ENCODE measurements at regions not wholly inside any gene's neighbourhood (a gene's known extent, or its start where the extent isn't known, plus 50 kb on each side); places are given as distances from the start of the nearest gene placed in this dataset.
"Not testable (repeated sequence)": the region's sequence is repeated elsewhere in the genome, so short reads cannot be mapped to it uniquely, and the experiment has no call there.

DNA sequence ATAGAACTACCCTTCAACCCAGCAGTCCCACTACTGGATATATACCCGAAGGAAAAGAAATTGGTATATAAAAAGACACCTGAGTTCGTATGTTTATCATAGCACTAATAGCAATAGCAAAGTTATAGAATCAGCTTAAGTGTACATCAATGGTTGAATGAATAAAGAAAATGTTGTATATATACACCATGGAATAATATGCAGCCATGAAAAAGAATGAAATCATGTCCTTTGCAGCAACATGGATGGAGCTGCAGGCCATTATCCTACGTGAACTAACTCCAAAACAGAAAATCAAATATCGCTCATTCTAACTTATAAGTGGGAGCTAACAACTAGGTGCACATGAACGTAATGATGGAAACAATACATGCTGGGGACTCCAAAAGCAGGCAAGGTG lies 143.5 kb upstream of the GK2 start:
- DNase-seq (ENCODE audit: low read depth, low spot score) = no peak

DNA sequence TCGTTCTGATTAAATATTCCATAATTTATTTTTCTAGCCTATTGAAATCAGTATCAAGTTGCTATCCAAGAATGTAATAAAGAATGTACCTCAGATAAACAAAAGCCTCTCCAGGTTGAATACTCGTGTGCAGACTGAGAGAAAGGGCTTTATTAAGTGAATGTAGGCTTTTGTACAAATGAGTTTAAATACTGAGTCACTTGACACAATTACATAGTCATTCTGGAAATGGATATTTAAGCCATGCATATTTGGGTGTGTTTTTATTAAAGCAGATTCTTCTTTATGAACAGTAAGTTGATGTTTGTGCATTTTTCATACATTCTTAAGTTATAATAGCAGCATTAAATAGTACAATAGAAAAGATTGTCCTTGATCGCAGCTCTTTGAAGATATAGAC lies 139.8 kb upstream of the GK2 start:
- no peak for DNase-seq (ENCODE audit: low read depth, low spot score)

DNA sequence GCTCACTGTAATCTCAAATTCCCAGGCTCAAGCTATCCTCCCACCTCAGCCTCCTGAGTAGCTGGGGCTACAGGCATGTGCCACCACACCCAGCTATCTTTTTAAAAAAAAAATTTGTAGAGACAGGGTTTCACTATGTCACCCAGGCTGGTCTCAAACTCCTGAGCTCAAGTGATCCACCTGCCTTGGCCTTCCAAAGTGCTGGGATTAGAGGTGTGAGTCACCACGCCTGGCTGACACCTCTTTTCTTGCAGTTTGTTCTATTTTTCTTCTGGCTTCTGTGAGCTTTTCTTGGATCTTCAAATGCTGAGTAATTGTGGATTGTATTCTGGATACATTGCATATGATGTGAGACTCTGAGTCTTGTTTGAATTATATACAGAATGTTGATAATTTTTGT lies 137.3 kb upstream of the GK2 start:
- not testable (repeated sequence) for DNase-seq (ENCODE audit: low read depth, low spot score)

DNA sequence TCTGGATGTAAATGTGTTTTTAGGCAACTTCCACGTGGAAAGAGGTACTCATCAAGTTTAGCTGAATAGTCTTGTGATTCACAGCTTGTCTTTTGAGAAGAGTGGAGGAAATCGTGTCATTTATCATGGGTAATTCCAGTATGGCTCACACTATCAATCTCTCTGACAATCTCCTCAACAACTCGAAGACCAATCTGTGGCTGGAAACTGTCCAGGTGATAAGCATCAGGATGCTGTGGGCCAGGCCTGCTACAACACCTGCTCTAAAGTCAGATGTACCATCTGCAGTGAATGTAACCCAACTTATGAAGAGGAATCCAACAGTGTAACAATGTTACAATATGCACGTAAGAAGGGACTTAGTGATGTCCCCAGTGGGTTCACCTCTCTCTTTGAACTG lies 132.1 kb upstream of the GK2 start:
- DNase-seq (ENCODE audit: low read depth, low spot score) = no peak

DNA sequence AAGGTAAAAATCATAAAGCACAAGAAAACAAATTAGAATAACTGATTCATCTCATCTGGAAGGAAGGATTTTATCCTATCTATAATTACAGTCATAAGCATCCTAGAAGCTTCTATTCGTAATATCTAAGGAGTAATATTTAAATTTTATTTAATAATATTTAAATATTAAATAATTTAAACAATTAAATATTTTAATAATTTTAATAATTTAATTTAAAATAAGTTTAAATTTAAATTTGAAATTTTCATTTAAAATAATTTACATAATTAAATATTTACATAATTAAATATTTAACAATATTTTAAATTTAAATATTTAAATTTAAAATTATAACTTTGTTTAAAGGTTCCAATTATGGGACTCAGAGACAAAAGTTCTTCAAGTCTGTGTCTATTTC lies 127.5 kb upstream of the GK2 start:
- no peak for DNase-seq (ENCODE audit: low read depth, low spot score)

DNA sequence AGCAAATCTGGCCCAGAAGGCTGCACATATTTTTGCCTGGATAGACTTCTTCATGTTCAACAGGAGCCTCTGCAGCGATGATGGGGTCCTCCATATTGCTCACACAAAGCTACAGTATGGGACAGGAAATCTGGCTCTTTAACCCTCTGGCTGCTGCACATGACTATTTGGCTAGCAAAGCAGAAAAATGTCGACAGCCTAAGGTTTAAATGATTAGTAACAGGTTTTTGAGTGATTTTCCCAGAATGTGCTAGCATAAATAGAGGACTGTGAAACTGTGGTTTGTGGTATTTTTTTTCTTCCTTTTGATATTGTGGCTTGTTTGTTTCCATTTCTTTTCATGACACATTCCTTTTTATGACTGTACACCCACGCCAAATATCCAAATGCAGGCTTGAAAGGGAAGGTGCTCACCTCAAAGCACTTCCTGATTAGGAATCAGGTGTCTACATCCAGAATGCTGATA lies 120.2 kb upstream of the GK2 start:
- no peak for DNase-seq (ENCODE audit: low read depth, low spot score)

DNA sequence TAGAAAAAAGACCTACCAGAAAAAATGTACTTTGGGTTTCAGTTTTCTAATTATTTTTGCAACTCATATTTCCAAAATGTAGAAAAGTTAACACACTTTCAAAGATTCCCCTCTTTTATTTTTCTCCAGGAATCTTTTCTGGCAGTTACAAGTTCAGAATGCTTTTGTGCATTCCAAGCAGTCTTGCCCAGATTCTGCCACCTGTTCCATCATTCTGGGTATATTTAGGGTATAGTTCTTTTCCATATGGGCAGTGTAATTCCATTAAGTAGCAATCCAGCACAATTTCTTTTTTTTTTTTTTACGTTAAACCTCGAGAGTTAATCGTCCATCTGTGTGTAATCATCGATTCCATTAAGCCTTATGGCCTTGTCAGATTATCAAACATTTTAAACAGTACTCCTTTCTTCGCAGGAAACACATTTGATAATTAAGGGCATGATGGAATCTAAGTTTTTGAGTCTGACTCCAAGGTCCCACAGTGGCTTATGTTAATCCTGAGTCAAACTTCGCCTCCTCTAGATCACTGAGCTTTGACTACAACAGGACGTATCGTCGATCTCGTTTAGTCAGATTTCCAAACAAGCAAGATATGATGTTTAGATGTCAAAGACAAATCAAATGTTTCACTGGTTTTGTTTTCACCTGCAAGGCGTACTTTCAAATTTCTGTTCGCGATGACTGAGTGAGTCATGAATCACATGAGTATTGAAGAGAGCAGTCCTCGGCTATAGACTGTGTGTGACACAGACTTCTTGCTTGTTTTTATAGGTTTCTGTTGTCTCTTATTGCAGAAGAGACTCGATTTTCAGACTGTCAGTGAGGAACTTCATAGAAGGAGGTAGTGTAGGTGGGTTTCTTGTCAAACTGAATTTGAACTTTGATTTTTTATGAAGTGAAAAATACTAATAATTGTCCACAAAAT lies 118.9 kb upstream of the GK2 start:
- DNase-seq (ENCODE audit: low read depth, low spot score) = no peak

DNA sequence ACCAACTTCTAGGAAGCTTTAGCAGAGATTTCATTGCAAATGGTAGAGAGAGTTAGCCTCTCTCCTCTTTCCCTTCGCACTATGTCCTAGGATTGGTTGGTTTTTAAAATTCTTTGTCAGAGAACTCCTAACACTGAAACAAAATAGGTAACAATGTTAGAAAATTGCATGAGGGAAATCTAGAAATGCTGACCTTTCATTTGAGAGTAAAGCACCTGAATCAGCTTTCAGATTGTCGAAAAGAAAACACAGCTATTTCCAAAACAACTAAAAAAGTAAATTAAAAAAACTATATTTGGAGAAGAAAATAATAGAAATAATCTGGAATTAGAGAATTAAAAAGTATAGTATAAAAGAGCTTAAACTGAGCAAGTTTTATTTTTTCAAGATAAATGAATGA lies 108.1 kb upstream of the GK2 start:
- no peak for DNase-seq (ENCODE audit: low read depth, low spot score)

DNA sequence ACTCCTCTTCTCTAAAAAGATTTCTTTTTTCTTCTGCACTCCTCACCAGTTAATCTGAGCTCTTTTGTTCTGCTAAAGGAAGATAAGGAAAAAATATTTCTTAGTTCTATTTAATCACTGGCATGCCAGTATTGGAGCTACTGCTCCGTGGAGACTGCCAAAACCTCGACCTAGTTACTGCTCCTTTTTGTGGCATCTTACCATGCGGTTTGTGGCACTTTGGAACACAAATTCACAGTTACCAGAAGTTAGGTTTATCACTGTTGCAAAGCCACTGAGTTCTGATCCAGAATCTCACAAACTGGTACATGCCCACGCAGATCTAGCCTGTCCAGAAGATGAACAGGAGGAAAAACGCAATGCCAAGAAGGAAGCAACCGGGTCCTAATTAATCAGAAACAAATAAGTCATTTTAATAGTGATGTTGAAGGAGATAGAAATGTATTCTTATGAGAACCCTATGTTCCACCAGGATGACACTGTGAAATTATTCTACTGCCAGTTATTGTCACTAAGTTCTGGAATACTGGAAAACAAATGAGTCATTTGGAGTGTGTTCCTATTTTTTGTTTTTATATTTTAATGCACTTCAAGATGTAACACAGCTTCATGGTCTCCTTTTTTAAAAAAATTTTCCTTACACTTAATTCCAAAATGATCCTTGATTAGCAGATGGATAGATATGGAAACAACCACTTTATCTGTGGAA lies 106.7 kb upstream of the GK2 start:
- no peak for DNase-seq (ENCODE audit: low read depth, low spot score)

DNA sequence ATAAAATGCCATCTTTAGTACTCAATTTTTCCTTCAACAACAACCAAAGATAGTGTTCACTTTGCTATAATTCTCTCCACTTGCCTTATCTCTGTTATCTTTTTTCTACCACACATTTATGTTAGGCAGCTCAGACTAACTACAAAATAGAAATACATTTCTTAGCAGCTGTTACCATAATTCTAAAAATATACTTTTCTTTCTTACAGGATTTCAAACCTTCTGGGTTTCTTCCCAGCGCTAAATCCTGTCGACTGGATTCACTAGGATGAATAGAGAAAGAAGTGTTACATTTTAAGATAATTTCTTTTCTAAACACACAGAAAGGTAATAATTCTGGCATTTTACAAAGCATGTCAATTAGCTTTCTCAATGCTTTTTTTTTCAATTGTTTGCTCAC lies 105.5 kb upstream of the GK2 start:
- DNase-seq (ENCODE audit: low read depth, low spot score) = no peak

DNA sequence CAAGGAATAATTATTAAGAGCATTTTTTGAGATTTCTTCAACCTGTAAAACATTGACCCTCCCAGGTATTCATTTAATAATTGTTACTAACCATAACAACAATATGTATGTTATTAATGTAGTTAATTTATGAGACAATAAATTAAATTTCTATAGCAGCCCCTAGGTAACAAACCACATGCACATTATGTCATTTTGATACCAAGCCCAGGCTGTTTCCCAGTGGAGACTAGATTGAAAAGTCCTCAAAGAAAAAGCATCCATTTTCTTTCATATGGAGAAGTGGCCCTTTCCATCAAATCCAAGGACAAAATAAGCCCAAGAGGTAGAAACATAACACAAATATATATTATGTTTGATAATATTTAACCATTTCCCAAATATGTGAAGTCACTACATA lies 104.3 kb upstream of the GK2 start:
- DNase-seq (ENCODE audit: low read depth, low spot score) = no peak

DNA sequence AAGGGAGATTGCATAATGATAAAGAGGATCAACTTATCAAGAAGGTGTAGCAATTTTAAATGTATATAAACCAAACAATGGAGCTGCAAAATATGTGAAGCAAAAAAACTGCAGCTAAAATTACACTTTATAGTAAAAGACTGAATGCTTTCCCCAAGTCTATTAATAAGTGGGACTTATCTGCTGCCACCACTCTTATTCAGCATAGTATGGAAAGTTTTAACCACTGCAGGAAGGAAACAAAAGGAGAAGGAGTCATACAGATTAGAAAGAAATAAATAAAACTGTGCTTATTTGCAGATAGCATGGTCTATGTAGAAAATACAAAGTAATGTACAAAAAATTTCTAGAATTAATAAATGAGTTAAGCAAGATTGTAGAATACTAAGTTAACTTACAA lies 94.1 kb upstream of the GK2 start:
- DNase-seq (ENCODE audit: low read depth, low spot score) = no peak

DNA sequence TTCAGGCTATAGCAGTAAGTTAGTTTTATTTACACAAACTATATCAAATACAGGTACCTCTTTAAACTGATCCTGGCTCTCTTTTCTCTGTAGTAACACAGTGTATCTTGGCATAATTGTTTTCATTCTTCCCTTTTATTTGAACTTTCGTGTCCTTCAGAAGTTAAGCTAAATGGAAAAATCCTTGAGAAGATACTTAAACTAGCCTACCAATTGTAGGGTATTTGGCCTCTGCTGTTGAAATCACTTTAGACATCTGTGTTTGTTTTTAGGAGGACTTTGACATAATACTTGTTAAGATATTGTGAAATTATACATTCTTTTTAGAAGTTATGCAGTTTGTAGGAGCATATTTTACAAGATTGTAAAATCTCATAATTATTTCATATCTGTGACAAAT lies 90.3 kb upstream of the GK2 start:
- no peak for DNase-seq (ENCODE audit: low read depth, low spot score)

DNA sequence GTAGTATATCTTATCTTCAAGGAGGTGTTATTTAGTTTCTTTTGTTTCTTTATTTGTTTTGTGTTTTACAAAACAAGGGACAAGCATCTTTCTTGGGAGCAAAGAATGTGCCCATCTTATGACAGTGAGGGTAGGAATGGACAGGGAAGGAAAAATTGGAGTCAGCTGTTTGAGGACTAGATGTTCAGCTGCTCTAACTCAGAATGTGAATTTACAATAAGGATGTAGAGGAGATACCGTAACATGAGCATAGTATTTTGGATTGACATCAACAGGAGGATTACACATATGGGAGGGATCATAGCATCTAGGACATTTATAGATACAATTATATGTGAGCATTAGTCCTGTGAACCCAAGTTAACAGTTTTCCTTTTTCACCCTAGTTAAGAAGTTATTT lies 89.0 kb upstream of the GK2 start:
- DNase-seq (ENCODE audit: low read depth, low spot score) = no peak

DNA sequence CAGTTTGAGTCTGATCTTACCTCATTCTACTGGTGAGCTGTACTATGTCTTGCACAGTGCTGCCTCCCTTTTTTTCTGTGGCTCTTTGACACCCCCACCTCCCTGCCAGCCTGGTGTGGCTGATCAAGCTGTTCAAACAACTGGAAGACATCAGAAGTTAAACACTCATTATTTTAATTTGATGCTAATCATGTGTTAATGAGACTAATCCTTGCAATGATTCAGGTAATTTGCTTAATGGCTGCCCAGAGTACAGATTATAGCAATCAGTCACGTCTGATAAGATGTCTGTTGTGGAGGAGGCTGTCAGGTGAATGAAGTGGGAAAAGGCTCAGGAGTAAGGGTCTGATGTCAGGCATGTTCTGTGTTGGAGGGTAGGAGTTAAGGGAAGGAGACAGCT lies 87.4 kb upstream of the GK2 start:
- no peak for DNase-seq (ENCODE audit: low read depth, low spot score)

DNA sequence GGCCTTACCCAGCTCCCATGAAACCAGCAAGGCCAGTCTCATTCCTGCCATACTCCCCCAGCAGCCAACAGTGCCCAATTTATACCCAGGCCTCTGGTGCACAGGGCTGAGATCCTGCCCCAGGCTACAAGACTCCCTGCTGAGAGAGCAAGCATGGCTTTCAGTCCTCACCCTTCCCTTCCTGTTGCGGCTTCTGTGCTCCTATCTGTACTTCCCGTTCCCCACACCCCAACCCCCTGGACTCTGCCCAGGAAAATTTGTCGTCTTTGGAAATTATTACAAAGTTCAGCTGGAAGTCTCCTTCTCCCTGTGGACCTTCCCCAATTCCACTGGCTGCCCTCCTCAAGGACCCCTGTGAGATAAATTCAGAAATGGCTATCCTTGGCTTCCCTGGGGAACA lies 84.1 kb upstream of the GK2 start:
- DNase-seq (ENCODE audit: low read depth, low spot score) = no peak

DNA sequence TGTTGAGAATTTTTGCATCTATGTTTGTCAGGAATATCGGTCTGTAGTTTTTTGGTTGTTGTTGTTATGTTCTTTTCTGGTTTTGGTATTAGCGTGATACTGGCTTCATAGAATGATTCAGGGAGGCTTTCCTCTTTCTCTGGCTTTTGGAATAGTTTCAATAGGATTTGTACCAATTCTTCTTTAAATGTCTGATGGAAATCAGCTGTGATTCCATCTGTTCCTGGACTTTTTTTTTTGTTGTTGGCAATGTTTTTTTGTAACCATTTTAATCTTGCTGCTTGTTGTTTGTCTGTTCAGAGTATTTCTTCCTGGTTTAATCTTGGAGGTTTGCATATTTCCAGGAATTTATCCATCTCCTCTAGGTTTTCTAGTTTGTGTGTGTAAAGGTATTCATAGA lies 81.5 kb upstream of the GK2 start:
- no peak for DNase-seq (ENCODE audit: low read depth, low spot score)

DNA sequence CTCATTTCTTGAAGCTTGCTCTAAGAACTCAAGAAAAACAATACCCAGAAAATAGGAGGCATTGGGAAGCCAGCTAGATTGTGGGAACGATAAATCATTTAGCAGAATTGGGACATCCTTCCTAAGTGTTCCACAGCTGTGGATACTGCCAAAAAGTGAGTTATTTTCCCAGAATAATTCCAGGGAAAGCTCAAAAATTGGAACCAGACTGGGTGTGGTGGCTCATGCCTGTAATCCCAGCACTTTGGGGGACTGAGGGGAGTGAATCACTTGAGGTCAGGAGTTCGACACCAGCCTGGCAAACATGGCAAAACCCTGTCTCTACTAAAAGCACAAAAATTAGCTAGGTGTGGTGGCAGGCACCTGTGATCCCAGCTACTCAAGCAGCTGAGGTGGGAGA lies 68.2 kb upstream of the GK2 start:
- DNase-seq (ENCODE audit: low read depth, low spot score) = no peak

DNA sequence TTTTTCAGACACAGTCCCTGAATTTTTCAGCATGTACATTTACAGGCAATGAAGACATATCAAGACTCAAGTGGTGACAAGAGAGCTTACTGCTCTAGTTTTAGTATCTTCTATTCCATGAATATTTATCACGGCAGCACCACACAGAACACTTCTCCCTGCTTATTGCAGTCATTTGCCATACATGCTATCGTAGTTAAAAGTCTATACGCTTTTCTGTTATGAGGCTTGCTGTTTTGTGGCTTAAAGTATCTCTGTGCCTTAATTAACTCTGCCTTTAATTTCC lies 65.4 kb upstream of the GK2 start:
- no peak for DNase-seq (ENCODE audit: low read depth, low spot score)

DNA sequence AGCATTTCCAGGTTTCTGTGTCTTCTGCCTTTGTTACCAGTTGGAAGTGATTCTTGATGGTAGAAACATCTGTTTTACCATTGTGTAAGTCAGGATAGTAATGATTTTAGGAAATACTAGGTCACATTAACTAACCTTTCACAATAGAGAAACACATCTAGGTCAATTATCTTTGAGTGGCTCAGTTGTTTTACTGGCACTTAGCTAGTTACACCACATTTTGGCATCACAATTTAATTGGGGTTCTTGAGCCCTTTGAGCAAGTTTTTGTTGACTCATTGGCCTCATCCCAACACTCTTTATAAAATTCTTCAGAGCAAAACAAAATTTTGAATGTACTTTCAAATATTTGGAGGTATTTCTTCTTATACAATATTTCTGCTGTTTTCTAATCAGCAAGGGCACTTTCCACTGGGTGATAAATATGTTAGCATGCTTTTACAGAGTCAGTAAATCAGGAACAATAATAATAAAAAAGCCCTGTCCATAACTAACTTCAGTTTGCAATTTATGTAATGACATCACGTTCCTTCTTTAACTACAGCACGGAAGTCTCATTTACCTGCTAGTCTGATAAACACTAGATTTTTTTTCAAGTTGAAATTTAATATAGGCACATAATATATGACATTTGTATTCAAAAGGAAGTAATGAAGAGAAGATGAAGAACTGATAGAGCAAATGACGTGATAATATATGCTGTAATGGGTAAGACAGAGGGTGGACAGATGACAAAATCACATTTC lies 64.8 kb upstream of the GK2 start:
- DNase-seq (ENCODE audit: low read depth, low spot score) = no peak

DNA sequence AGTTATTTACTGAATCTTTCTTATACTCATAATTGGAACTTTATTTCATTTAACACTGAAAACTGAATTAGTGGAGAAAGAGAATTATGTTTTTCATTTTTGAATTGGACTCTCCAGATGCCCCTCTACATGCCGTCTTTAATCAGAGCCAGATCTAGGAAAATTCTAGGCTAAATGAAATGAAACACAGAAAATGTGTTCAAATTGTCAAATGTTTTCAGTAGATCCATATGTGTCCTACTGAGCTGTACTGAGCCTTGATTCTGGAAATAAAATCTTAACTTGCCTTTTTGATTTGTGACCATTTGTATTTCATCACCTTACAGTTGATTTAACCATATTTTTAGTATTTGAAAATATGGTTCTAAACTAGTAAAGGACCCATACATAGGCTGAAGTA lies 64.0 kb upstream of the GK2 start:
- DNase-seq (ENCODE audit: low read depth, low spot score) = no peak

DNA sequence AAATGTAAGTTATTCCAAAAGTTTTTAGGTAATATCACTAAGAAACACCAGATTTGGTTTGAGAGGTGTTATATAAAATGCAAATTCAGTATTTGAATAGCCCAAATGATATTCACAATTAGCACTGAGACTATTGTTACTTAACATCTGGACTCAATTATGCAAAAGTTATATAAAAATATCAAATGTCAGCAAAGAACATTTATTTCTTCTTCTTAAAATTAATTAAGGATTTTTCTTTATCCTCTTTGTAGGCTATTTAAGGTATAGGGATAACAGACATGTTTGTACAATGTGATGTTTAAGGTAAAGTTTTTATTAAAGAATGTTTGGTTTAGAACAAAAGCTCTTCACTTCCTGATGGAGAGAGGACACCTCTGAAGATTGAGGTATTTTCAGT lies 63.3 kb upstream of the GK2 start:
- no peak for DNase-seq (ENCODE audit: low read depth, low spot score)
